Stimulated activated CD8-positive, alpha-beta memory T cell treated with anti-CD3 and anti-CD28 coated beads, Interleukin-2, amount 100 ng/mL, for 48 hours (primary cell): ENCODE measurements at regions not wholly inside any gene's neighbourhood (a gene's known extent, or its start where the extent isn't known, plus 50 kb on each side); places are given as distances from the start of the nearest gene placed in this dataset.
A peak's percentile ranks its signal among the peaks of the same experiment; 100 is the strongest.
"Not testable (repeated sequence)": the region's sequence is repeated elsewhere in the genome, so short reads cannot be mapped to it uniquely, and the experiment has no call there.

Experiments
- DNase-seq, 2 donors: peaks; one replicate each; pipeline ENCODE4 v3.0.0-alpha.2; 2020; ENCODE audit warnings: low read depth in 2 of 2

- no peak for DNase-seq
Measured at GRCh38 chr16:85239239-85239638, 127.0 kb upstream of the CIBAR2 start.

GRCh38 chr16:85239871-85240270, 127.6 kb upstream of the CIBAR2 start:
- no peak for DNase-seq

- DNase-seq = no peak
Measured at GRCh38 chr16:85240982-85241924, 129.0 kb upstream of the CIBAR2 start.

- DNase-seq = no peak
Measured at GRCh38 chr16:85242140-85242539, 129.9 kb upstream of the CIBAR2 start.

- no peak for DNase-seq
Measured at GRCh38 chr16:85243308-85243707, 131.0 kb upstream of the CIBAR2 start.

GRCh38 chr16:85244452-85244851, 132.2 kb upstream of the CIBAR2 start:
- DNase-seq = not testable (repeated sequence)

GRCh38 chr16:85245307-85246172, 133.3 kb upstream of the CIBAR2 start:
- peak in 1 of 2 donors; percentile 26 for DNase-seq

- DNase-seq = no peak
Measured at GRCh38 chr16:85246473-85246872, 134.2 kb upstream of the CIBAR2 start.

- DNase-seq = no peak
Measured at GRCh38 chr16:85246973-85247372, 134.7 kb upstream of the CIBAR2 start.

GRCh38 chr16:85248342-85248741, 136.1 kb upstream of the CIBAR2 start:
- no peak for DNase-seq

GRCh38 chr16:85248857-85249256, 136.6 kb upstream of the CIBAR2 start:
- no peak for DNase-seq

- DNase-seq = no peak
Measured at GRCh38 chr16:85249418-85250146, 137.3 kb upstream of the CIBAR2 start.

- DNase-seq = no peak
Measured at GRCh38 chr16:85250147-85250463, 137.8 kb upstream of the CIBAR2 start.

GRCh38 chr16:85250609-85251223, 138.4 kb upstream of the CIBAR2 start:
- DNase-seq = no peak

GRCh38 chr16:85251225-85251760, 139.0 kb upstream of the CIBAR2 start:
- DNase-seq = no peak

GRCh38 chr16:85252014-85252413, 139.7 kb upstream of the CIBAR2 start:
- no peak for DNase-seq

- no peak for DNase-seq
Measured at GRCh38 chr16:85252461-85252860, 140.2 kb upstream of the CIBAR2 start.

- DNase-seq = peak; percentile 56 to 60
Measured at GRCh38 chr16:85253084-85253941, 141.0 kb upstream of the CIBAR2 start.

GRCh38 chr16:85254051-85254450, 141.8 kb upstream of the CIBAR2 start:
- no peak for DNase-seq

- DNase-seq = no peak
Measured at GRCh38 chr16:85254921-85255320, 142.6 kb upstream of the CIBAR2 start.
